Natural killer cell treated with Interleukin-12 subunit alpha and Interleukin-12 subunit beta and Interleukin-15 and Interleukin-18, amount 100 ng/mL, for 72 hours (primary cell): ENCODE measurements at regions not wholly inside any gene's neighbourhood (a gene's known extent, or its start where the extent isn't known, plus 50 kb on each side); places are given as distances from the start of the nearest gene placed in this dataset.

ENCODE experiments used
- ATAC-seq, 2 donors: fragments of 150-1000 bp; cut with Tn5 transposase in 1 of 2; sonication (Bioruptor Pico), chemical (Tn5 transposase) in 1 of 2; 2 replicates each; pipeline ENCODE4 v1.10.0; 2021
- DNase-seq: peaks from one replicate; pipeline ENCODE4 v3.0.0; 2022; ENCODE audit warnings: low spot score
- H3K27ac Mint-ChIP-seq, 2 donors: 1 replicate in 1 of 2; 2 replicates in 1 of 2; pipeline ENCODE4 v1.8.0; 2022; ENCODE audit warnings: mixed read lengths in 2 of 2, mild to moderate bottlenecking in 1 of 2, moderate library complexity in 1 of 2
- H3K27me3 Mint-ChIP-seq, 2 donors: 1 replicate in 1 of 2; 2 replicates in 1 of 2; pipeline ENCODE4 v1.8.0; 2022; ENCODE audit warnings: mixed read lengths in 2 of 2
- H3K36me3 Mint-ChIP-seq: one replicate; pipeline ENCODE4 v1.8.0; 2022; ENCODE audit warnings: mixed read lengths
- H3K4me1 Mint-ChIP-seq, 2 donors: 1 replicate in 1 of 2; 2 replicates in 1 of 2; pipeline ENCODE4 v1.8.0; 2022; ENCODE audit warnings: low read depth in 2 of 2, mixed read lengths in 2 of 2, mild to moderate bottlenecking in 1 of 2
- H3K4me3 Mint-ChIP-seq: one replicate; pipeline ENCODE4 v1.8.0; 2022; ENCODE audit warnings: mixed read lengths
- H3K9me3 Mint-ChIP-seq: 2 replicates; pipeline ENCODE4 v1.8.0; 2022; ENCODE audit warnings: mixed read lengths

DNA sequence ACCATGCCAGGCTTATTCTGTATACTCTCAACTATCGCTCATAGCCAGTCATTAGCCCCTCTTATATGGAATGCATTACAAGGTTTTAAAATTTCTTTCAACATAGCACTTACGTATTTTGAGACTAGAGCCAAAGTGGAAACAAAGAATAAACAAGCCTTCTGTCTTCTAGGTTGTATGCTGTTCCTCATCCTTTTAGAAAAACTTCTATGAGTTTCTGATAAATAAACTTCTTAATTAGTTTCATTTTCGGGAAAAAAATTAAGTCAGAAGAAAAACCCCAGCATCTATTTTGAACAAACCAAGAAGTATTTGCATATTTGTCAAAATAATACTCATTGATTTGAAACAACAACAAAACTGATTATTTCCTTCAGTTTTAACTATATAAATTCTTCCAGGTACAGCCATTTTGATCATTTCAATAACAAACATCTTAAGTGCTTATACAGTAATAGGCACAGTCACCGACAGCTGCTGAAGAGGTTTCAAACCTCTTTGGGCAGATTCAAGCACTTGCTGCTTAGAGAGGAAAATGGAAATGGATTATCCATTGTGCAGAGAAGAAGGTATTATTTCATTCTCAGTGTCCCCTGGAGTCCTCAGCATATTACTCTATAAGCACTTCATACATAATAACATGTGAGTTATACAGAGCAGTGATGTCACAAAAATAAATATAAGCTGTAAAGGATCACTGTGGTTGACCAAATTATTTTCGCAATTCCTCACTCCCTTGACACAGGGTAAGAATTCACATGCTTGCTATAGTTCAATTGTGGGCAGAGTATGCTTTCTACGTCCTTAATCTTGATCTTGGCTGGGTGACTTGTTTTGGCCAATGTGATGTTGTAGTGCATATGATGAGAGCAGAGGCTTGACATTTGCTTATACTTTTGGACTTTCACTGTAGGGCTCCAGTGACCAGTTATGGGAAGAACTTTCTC, 833.8 kb downstream of the TRIB2 start:
- Mint-ChIP-seq H3K4me1 (no peaks in the 10 kb centered on the region), H3K36me3 (no peaks in the 10 kb centered on the region), H3K9me3 (peaks cover 21% of the 10 kb centered on the region), H3K27ac (no peak overlapping the region), H3K4me3 (no peak overlapping the region), H3K27me3 (no peaks in the 10 kb centered on the region)
- DNase-seq (no peak), ATAC-seq (no peak)

DNA sequence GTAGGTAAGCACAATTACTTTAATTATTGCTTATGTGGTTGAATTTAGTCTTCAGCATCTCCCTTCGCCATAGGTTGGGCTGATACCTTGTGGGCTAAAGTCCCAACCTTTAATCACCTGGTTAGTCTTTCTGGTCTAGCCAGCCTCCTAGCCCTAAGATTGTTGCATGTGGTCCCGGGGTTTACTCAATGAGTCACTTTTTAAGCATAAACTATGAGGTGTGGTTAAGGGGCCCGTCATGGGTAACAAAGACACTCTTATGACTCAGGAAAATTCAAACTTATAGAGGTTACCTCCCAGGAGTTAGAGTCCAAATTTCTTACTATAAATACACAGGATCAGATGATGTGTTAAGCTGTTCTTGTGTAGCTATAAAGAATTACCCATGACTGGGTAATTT, 841.6 kb downstream of the TRIB2 start:
- no peaks in the 10 kb centered on the region for H3K4me1 Mint-ChIP-seq
- H3K4me3 Mint-ChIP-seq, result no peak overlapping the region
- no peak for DNase-seq
- H3K27ac Mint-ChIP-seq, result no peak overlapping the region
- no peaks in the 10 kb centered on the region for H3K27me3 Mint-ChIP-seq
- no peaks in the 10 kb centered on the region for H3K36me3 Mint-ChIP-seq
- ATAC-seq, result no peak
- peaks cover 13% of the 10 kb centered on the region for H3K9me3 Mint-ChIP-seq

DNA sequence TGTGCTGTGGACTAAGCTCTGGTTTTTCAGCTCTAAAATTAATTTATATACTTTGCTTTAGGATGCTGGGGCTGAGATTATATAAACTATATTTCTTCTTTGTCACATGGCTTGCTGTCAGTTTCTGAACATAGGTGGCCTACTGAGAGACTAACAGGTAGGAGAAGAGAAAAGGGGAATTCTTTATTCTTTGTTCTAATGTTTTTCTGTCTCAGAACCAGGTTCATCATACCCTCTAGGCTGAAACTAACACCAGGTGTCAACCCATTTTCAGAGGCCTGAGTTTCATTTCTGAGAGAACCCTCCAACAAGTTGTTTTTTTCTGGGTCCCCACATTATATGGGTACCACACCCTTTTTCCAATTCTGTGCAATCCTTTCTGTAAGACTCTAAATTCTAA, 843.6 kb downstream of the TRIB2 start:
- H3K9me3 Mint-ChIP-seq, result peaks cover 8% of the 10 kb centered on the region
- DNase-seq (no peak), ATAC-seq (no peak)
- no peaks in the 10 kb centered on the region for H3K4me1 Mint-ChIP-seq
- H3K27ac Mint-ChIP-seq, result no peak overlapping the region
- H3K4me3 Mint-ChIP-seq, result no peak overlapping the region
- H3K36me3 Mint-ChIP-seq, result no peaks in the 10 kb centered on the region
- no peaks in the 10 kb centered on the region for H3K27me3 Mint-ChIP-seq

DNA sequence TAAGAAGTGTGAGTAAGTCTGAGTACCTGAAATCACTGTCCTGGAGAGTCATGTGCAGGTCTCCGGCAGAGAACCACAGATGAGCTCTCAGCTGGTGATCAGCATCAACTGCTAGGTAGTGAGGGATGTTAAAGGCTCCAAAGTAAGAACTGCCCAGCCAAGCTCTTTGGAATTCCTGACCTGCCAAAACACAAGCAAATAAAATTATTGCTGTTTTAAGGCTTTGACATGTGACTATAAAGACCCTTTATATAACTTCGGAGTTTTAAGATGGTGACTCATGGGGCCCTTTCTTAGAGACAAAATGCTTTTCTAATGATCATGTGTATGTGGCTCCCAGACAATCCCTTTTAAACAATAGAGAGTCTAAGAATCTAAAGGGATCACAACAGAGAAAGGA, 855.7 kb downstream of the TRIB2 start:
- no peaks in the 10 kb centered on the region for H3K36me3 Mint-ChIP-seq
- H3K4me1 Mint-ChIP-seq, result no peaks in the 10 kb centered on the region
- H3K9me3 Mint-ChIP-seq, result peaks cover 10% of the 10 kb centered on the region
- ATAC-seq (no peak), DNase-seq (no peak)
- no peak overlapping the region for H3K4me3 Mint-ChIP-seq
- H3K27me3 Mint-ChIP-seq, result no peaks in the 10 kb centered on the region
- no peak overlapping the region for H3K27ac Mint-ChIP-seq

DNA sequence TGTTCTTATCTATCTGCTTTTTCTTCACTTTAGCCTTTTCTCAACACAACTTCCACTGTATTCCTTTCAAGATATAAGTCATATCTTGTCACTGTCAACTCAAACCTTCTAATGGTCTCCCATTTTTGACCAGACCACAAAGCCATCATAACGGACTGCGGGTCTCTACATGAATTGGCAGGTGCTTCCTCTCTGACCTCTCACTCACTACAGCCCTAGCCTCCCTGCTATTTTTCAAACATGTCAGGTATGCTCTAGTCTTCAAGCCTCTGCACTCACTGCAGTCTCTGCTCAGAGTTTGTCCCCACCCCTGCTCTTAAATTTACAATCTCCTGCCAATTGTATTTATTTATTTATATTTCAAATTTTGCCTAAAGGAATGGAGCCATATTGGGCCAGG, 858.1 kb downstream of the TRIB2 start:
- DNase-seq, result no peak
- H3K27ac Mint-ChIP-seq, result no peak overlapping the region
- H3K4me1 Mint-ChIP-seq, result no peaks in the 10 kb centered on the region
- no peaks in the 10 kb centered on the region for H3K27me3 Mint-ChIP-seq
- peaks cover 10% of the 10 kb centered on the region for H3K9me3 Mint-ChIP-seq
- no peak for ATAC-seq
- H3K4me3 Mint-ChIP-seq, result no peak overlapping the region
- no peaks in the 10 kb centered on the region for H3K36me3 Mint-ChIP-seq

DNA sequence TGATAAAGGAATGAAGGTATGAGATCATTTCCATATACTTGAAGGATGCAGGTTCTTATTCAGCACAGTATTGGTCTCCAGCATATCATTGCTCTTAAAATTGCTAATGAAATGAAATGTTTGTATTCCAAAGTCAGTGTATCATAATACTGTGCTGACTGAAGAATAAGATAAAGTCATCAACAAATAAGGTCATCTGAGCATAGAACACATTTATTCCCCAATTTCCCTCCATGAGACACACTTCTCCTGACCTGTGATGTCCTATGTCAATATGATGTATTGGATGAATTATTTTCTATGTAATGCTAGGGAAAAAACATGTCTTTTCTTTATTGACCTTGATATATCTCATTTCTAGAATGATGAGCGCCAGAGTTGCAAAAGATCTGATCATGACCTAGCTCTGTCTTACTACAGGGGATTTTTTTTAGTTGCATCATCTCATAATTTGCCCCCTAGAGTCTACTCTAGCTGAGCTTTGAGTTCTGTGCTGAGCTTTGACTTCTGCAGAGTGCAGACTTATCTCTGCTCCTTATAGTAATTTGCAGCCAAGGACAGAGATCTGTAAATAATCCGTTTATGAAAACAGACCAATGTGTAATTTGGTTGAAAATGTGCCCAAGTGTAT, 859.8 kb downstream of the TRIB2 start:
- Mint-ChIP-seq H3K4me3 (no peak overlapping the region), H3K4me1 (no peaks in the 10 kb centered on the region), H3K9me3 (peaks cover 10% of the 10 kb centered on the region), H3K27me3 (no peaks in the 10 kb centered on the region), H3K36me3 (no peaks in the 10 kb centered on the region), H3K27ac (no peak overlapping the region)
- no peak for DNase-seq
- no peak for ATAC-seq

DNA sequence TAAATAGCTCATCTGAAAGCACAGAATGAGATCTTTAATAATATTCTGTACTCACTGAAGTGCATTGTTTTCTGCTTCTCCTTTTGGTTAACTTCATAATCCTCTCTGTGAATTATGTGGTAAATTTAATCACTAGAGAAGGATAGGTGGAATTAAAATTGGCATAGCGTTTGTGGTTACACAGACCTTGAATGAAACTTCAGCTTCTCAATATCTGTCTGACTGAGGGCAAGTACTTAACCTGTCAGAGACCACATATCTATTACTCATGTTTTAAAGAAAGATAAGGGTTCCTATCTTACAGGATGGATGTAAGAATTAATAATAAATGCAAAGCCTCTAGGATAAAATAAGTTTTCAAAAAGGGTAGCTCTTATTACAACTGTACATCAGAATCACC, 861.8 kb downstream of the TRIB2 start:
- Mint-ChIP-seq H3K9me3 (peaks cover 6% of the 10 kb centered on the region), H3K4me1 (no peaks in the 10 kb centered on the region), H3K36me3 (no peaks in the 10 kb centered on the region), H3K27ac (no peak overlapping the region), H3K27me3 (no peaks in the 10 kb centered on the region), H3K4me3 (no peak overlapping the region)
- no peak for DNase-seq
- no peak for ATAC-seq

DNA sequence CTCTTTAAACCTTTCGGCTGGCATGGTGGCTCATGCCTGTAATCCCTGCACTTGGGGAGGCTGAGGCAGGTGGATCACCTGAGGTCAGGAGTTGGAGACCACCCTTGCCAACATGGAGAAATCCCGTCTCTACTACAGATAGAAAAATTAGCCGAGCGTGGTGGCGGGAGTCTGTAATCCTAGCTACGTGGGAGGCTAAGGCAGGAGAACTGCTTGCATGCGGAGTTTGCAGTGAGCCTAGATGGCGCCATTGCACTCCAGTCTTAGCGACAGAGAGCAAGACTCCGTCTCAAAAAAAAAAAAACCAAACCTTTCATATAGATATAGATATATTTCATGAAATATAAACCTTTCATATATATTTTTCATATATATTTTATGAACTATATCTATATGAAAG, 864.7 kb downstream of the TRIB2 start:
- Mint-ChIP-seq H3K9me3 (peaks cover 4% of the 10 kb centered on the region), H3K4me3 (no peak overlapping the region)

DNA sequence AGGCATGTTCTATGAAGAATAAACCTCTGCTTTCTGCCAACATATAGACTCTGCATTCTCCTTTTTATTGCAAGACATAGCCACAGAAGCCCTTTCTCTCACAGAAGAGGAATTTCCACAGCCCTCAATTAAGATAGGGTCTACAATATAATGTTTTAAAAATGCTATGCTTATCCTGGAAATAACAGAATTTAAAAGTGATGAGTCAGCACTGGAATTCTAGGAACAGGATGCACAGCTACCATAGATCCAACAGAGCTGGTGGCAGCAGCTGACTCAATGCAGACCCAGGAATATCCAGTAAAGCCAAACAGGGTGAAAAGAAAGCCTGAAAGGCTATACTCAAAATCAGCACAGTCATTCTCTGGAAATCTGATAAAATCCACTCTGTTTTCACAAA, 866.9 kb downstream of the TRIB2 start:
- Mint-ChIP-seq H3K27ac (no peak overlapping the region), H3K36me3 (no peaks in the 10 kb centered on the region), H3K4me3 (no peak overlapping the region), H3K9me3 (peaks cover 4% of the 10 kb centered on the region), H3K27me3 (no peaks in the 10 kb centered on the region), H3K4me1 (no peaks in the 10 kb centered on the region)
- ATAC-seq, result no peak
- DNase-seq, result no peak

More for the DNA sequence above, 864.7 kb downstream of the TRIB2 start:
- H3K36me3 Mint-ChIP-seq, result no peaks in the 10 kb centered on the region
- H3K27me3 Mint-ChIP-seq, result no peaks in the 10 kb centered on the region
- no peak overlapping the region for H3K27ac Mint-ChIP-seq
- no peaks in the 10 kb centered on the region for H3K4me1 Mint-ChIP-seq
- ATAC-seq, result no peak
- no peak for DNase-seq

DNA sequence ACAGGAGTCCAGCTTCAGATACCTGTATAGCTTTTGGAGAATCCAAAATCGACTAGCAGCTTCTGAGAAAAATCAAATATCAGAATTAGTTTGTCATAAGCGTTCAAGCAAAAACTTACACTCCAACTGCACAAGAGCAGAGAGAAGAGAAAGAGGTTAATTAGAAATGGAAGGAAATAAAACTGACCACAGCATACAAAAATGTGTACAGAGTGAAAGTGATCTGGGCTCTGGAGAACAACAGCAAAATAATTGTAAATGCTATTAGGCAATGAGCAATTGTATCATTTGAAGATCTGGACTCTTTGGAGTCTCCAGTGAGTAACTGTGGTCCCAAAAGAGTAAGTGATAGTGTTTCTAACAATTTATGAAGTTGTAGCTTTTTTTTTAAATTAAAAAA, 867.3 kb downstream of the TRIB2 start:
- H3K9me3 Mint-ChIP-seq, result peaks cover 4% of the 10 kb centered on the region
- H3K27me3 Mint-ChIP-seq, result no peaks in the 10 kb centered on the region
- no peaks in the 10 kb centered on the region for H3K4me1 Mint-ChIP-seq
- no peak overlapping the region for H3K27ac Mint-ChIP-seq
- no peaks in the 10 kb centered on the region for H3K36me3 Mint-ChIP-seq
- DNase-seq, result no peak
- ATAC-seq, result no peak
- H3K4me3 Mint-ChIP-seq, result no peak overlapping the region

DNA sequence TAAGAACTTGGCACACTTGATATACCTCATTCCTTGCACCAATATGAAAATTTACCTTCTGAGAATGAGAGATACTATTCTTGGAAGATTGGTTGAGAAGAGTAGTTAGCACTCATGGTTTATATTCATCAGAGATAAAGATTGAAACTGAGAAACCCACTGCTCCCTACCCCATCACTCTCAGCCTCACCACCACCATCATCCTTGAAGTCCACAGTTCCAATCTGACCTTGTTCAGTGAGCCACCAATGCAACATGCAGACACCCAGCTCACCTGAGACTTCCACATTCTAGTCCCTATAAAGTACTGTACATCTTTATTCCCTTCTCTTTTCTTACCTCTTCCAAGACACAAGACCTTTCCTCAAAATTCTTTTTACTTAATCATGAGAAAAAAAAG, 869.0 kb downstream of the TRIB2 start:
- peaks cover 4% of the 10 kb centered on the region for H3K36me3 Mint-ChIP-seq
- H3K27ac Mint-ChIP-seq, result no peak overlapping the region
- peaks cover 7% of the 10 kb centered on the region for H3K9me3 Mint-ChIP-seq
- DNase-seq, result no peak
- H3K4me1 Mint-ChIP-seq, result no peaks in the 10 kb centered on the region
- ATAC-seq, result no peak
- H3K4me3 Mint-ChIP-seq, result no peak overlapping the region
- H3K27me3 Mint-ChIP-seq, result no peaks in the 10 kb centered on the region

DNA sequence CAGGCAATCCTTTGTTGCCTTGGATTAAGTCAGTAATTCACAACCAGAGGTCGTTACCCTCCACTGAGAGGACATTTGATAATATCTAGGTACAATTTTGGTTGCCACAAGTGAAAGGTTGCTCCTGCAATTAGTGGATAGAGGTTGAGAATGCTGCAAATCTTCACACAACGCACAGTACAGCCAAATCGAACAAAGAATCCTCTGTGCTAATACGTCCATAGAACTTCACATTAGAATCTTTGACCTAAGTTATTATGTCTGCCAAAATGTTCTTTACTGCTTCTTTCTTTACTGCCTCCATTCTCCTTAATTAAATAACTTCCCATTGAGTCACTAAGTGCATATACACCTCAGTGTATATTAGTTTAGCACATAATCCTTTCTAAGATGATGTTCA, 879.5 kb downstream of the TRIB2 start:
- H3K27ac Mint-ChIP-seq, result no peak overlapping the region
- H3K4me1 Mint-ChIP-seq, result no peaks in the 10 kb centered on the region
- ATAC-seq (no peak), DNase-seq (no peak)
- H3K36me3 Mint-ChIP-seq, result peaks cover 4% of the 10 kb centered on the region
- H3K4me3 Mint-ChIP-seq, result no peak overlapping the region
- H3K9me3 Mint-ChIP-seq, result peaks cover 16% of the 10 kb centered on the region
- H3K27me3 Mint-ChIP-seq, result no peaks in the 10 kb centered on the region

DNA sequence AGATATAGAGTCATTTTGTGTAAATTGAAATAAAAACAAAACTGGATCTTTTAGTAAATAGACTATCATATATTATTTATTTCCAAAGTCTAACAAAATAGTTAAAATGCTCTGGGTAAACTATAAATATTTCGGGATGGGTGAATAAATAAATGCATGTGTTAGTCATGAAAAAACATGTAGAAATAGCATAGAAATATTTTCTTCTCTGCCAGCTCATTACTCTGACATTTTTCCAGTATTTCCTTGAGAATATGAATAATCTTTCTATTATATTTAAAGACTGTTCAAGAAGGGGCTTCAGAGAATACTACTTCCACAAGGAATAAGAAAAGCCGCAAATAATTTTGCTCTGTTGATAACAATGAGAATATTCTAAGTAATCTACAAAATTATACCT, 880.4 kb downstream of the TRIB2 start:
- Mint-ChIP-seq H3K9me3 (peaks cover 11% of the 10 kb centered on the region), H3K36me3 (no peaks in the 10 kb centered on the region), H3K27me3 (no peaks in the 10 kb centered on the region), H3K4me3 (no peak overlapping the region), H3K27ac (no peak overlapping the region), H3K4me1 (no peaks in the 10 kb centered on the region)
- ATAC-seq (no peak), DNase-seq (no peak)

DNA sequence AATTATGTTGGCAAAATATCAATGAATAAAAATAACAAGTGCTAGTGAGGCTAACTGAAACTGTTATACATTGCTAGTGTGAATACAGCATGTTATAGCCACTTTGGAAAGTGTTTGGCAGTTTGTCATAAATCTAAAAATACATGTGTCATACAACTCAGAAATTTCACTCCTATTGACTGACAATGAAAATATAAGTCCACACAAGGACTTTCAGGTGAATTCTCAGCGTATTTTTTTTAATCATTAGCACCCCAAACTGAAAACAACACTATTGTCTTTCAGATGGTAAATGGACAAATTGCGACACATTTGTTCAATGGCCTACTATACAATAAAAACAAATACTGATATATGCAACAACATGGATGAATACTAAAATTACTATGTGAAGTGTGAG, 884.8 kb downstream of the TRIB2 start:
- no peaks in the 10 kb centered on the region for H3K4me1 Mint-ChIP-seq
- no peaks in the 10 kb centered on the region for H3K27me3 Mint-ChIP-seq
- peaks cover 8% of the 10 kb centered on the region for H3K9me3 Mint-ChIP-seq
- no peak overlapping the region for H3K4me3 Mint-ChIP-seq
- ATAC-seq (no peak), DNase-seq (no peak)
- H3K27ac Mint-ChIP-seq, result no peak overlapping the region
- no peaks in the 10 kb centered on the region for H3K36me3 Mint-ChIP-seq
